ENCODE measurements at regions not wholly inside any gene's neighbourhood (a gene's known extent, or its start where the extent isn't known, plus 50 kb on each side); places are given as distances from the start of the nearest gene placed in this dataset.
"Not testable (repeated sequence)": the region's sequence is repeated elsewhere in the genome, so short reads cannot be mapped to it uniquely, and the experiment has no call there.

DNA sequence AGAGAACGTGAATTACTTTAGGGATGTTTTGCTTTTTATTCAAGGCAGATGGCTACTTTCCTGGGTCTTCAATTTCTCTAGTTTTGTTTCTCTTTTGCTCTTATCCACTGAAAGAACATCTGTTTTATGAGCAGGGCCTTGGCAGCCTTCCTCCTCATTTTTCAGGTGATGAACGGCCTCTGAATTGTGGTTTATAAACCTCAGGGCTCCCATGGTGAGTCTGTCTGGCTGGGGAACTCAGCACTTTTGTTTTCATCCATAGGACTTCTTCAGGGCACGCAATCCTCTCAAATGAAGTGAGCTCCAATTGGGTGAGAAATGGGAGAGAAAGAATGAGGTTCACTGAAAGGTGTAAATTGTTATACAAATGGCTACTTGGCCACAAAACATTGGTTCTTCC, 186.4 kb upstream of the ERCC4 start:
- no peaks in the 10 kb centered on the region for H4K20me1 ChIP-seq (ENCODE audit: insufficient read depth)
- TF ChIP-seq, protein P1, sequence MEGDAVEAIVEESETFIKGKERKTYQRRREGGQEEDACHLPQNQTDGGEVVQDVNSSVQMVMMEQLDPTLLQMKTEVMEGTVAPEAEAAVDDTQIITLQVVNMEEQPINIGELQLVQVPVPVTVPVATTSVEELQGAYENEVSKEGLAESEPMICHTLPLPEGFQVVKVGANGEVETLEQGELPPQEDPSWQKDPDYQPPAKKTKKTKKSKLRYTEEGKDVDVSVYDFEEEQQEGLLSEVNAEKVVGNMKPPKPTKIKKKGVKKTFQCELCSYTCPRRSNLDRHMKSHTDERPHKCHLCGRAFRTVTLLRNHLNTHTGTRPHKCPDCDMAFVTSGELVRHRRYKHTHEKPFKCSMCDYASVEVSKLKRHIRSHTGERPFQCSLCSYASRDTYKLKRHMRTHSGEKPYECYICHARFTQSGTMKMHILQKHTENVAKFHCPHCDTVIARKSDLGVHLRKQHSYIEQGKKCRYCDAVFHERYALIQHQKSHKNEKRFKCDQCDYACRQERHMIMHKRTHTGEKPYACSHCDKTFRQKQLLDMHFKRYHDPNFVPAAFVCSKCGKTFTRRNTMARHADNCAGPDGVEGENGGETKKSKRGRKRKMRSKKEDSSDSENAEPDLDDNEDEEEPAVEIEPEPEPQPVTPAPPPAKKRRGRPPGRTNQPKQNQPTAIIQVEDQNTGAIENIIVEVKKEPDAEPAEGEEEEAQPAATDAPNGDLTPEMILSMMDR (IDR thresholded peaks at IDR 0.05), result no peak
- H3F3A ChIP-seq (replicated peaks; ENCODE audit: insufficient read depth), result no peaks in the 10 kb centered on the region
- H3K79me2 ChIP-seq (ENCODE audit: insufficient read depth), result no peaks in the 10 kb centered on the region
- no peak for DNase-seq
- CTCF ChIA-PET, result no interaction called here
- H3K9me3 ChIP-seq, result no peaks in the 10 kb centered on the region
- H3K36me3 ChIP-seq (replicated peaks in 1 of 2; ENCODE audit: control insufficient read depth in 1 of 2, insufficient read depth in 2 of 2, low read length in 1 of 2), result no peaks in the 10 kb centered on the region
- WGBS (ENCODE audit: low lambda C conversion rate), result under 1% methylated on average over 3 of the region's 3 CpGs
- no peak overlapping the region for H3K27ac ChIP-seq (ENCODE audit: low read depth in 2 of 2, low read length in 1 of 2)
- no peak overlapping the region for H2AFZ ChIP-seq (ENCODE audit: low read depth)
- no peak overlapping the region for H3K9ac ChIP-seq
- no peaks in the 10 kb centered on the region for H3K9me2 ChIP-seq
- H3K4me2 ChIP-seq, result no peak overlapping the region
- no peaks in the 10 kb centered on the region for H3K4me1 ChIP-seq (ENCODE audit: control insufficient read depth in 1 of 2, insufficient read depth in 2 of 2, low read depth in 1 of 2, low read length in 1 of 2)
- POLR2A ChIA-PET, result no interaction called here
- H3K27me3 ChIP-seq (ENCODE audit: insufficient read depth), result no peaks in the 10 kb centered on the region
- H3K4me3 ChIP-seq (ENCODE audit: low read depth in 2 of 2, low read length in 1 of 2), result no peak overlapping the region

DNA sequence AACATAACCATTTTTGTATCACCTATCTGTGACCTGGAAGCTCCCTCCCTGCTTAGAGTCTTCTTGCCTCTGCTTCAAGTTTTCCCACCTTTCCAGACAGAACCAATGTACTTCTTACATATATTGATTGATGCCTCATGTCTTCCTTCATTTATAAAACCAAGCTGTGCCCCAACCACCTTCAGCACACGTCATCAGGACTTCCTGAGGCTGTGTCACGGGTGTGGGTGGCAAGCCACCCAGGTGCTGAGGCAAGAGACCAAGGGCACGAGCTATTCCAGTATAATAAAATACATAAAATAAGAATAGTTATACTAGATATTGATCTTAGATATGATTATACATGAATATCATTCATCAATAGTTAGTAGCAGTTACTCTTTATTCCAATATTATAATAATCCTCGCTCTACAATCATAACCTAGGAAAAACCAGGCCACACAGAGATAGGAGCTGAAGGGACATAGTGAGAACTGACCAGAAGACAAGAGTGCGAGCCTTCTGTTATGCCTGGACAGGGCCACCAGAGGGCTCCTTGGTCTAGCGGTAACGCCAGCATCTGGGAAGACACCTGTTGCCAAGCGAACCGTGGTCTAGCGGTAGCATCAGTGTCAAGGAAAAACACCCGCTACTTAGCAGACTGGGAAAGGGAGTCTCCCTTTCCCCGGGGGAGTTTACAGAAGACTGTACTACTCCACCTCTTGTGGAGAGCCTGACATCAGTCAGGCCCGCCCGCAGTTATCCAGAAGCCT, 180.2 kb upstream of the ERCC4 start:
- H3K27me3 ChIP-seq (ENCODE audit: insufficient read depth); H3K9me2 ChIP-seq; H3K4me2 ChIP-seq; H3K4me3 ChIP-seq (ENCODE audit: low read depth in 2 of 2, low read length in 1 of 2); H3K79me2 ChIP-seq (ENCODE audit: insufficient read depth); H3K9me3 ChIP-seq; H3F3A ChIP-seq (replicated peaks; ENCODE audit: insufficient read depth); H2AFZ ChIP-seq (ENCODE audit: low read depth); H4K20me1 ChIP-seq (ENCODE audit: insufficient read depth); DNase-seq; H3K36me3 ChIP-seq (replicated peaks in 1 of 2; ENCODE audit: control insufficient read depth in 1 of 2, insufficient read depth in 2 of 2, low read length in 1 of 2); POLR2A ChIA-PET; H3K4me1 ChIP-seq (ENCODE audit: control insufficient read depth in 1 of 2, insufficient read depth in 2 of 2, low read depth in 1 of 2, low read length in 1 of 2); H3K9ac ChIP-seq; H3K27ac ChIP-seq (ENCODE audit: low read depth in 2 of 2, low read length in 1 of 2): not testable (repeated sequence)
- 20% methylated on average over 10 of the region's 14 CpGs for WGBS (ENCODE audit: low lambda C conversion rate)
- CTCF ChIA-PET, result interaction anchor here (0.7 to 1.5 kb wide), 3 partner anchors 27 to 268 kb away, joined by 3 to 6 read pairs (median 3); no protein-coding TSS in a partner anchor

DNA sequence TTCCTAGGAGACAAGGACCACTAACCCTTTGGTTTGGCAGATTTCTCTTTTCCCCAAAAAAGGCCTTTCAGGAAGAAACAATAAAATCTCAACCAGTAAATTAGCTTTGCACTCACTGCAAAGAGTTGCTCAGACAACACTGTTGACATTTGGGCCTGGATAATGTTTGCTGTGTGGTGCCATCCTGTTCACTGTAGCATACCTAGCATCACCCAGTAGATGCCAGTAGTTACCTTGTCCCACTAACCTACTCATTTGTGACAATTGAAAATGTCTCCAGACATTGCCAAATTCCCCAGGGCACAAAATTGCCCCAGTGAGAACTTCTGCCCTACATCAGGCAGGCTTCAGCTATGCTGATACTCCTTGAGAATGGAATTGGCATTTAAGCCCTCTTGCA, 177.0 kb upstream of the ERCC4 start:
- H4K20me1 ChIP-seq (ENCODE audit: insufficient read depth), result no peaks in the 10 kb centered on the region
- H3K4me2 ChIP-seq, result no peak overlapping the region
- H3K9me2 ChIP-seq, result no peaks in the 10 kb centered on the region
- CTCF ChIA-PET, result interaction anchor here (1.5 kb wide), 1 partner anchor 24 kb away, joined by 3 read pairs; no protein-coding TSS in a partner anchor
- no peaks in the 10 kb centered on the region for H3F3A ChIP-seq (replicated peaks; ENCODE audit: insufficient read depth)
- POLR2A ChIA-PET, result no interaction called here
- no peak for DNase-seq
- no peak overlapping the region for H3K9ac ChIP-seq
- H3K27me3 ChIP-seq (ENCODE audit: insufficient read depth), result no peaks in the 10 kb centered on the region
- H3K4me1 ChIP-seq (ENCODE audit: control insufficient read depth in 1 of 2, insufficient read depth in 2 of 2, low read depth in 1 of 2, low read length in 1 of 2), result no peaks in the 10 kb centered on the region
- H3K4me3 ChIP-seq (ENCODE audit: low read depth in 2 of 2, low read length in 1 of 2), result no peak overlapping the region
- H3K9me3 ChIP-seq, result no peaks in the 10 kb centered on the region
- no peaks in the 10 kb centered on the region for H3K36me3 ChIP-seq (replicated peaks in 1 of 2; ENCODE audit: control insufficient read depth in 1 of 2, insufficient read depth in 2 of 2, low read length in 1 of 2)
- no peak overlapping the region for H3K27ac ChIP-seq (ENCODE audit: low read depth in 2 of 2, low read length in 1 of 2)
- H3K79me2 ChIP-seq (ENCODE audit: insufficient read depth), result no peaks in the 10 kb centered on the region
- no peak overlapping the region for H2AFZ ChIP-seq (ENCODE audit: low read depth)
- TF ChIP-seq, protein P2, sequence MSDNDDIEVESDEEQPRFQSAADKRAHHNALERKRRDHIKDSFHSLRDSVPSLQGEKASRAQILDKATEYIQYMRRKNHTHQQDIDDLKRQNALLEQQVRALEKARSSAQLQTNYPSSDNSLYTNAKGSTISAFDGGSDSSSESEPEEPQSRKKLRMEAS (IDR thresholded peaks at IDR 0.05; ENCODE audit: low read depth), result no peak
- TF ChIP-seq POLR2AphosphoS5 (IDR thresholded peaks at IDR 0.05; ENCODE audit: low read depth, low read length) (no peak), SMC3 (IDR thresholded peaks at IDR 0.05; ENCODE audit: low read depth, low read length) (no peak), FOXJ3 (CRISPR knock-in tag; IDR thresholded peaks at IDR 0.05) (no peak), EP300 (IDR thresholded peaks at IDR 0.05; ENCODE audit: borderline replicate concordance in 1 of 2, low read depth in 1 of 2, low read length in 1 of 2) (no peak), YY1 (IDR thresholded peaks at IDR 0.05; ENCODE audit: low read depth) (no peak), NRF1 (IDR thresholded peaks at IDR 0.05; ENCODE audit: low read depth, low read length) (no peak), GATA2 (CRISPR knock-in tag; IDR thresholded peaks at IDR 0.05) (no peak), EZH2phosphoT487 (IDR thresholded peaks at IDR 0.05; ENCODE audit: borderline replicate concordance, low read depth) (no peak)
- TF ChIP-seq, protein P3, sequence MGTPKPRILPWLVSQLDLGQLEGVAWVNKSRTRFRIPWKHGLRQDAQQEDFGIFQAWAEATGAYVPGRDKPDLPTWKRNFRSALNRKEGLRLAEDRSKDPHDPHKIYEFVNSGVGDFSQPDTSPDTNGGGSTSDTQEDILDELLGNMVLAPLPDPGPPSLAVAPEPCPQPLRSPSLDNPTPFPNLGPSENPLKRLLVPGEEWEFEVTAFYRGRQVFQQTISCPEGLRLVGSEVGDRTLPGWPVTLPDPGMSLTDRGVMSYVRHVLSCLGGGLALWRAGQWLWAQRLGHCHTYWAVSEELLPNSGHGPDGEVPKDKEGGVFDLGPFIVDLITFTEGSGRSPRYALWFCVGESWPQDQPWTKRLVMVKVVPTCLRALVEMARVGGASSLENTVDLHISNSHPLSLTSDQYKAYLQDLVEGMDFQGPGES (IDR thresholded peaks at IDR 0.05; ENCODE audit: low read depth, low read length), result no peak
- TF ChIP-seq, protein P4, sequence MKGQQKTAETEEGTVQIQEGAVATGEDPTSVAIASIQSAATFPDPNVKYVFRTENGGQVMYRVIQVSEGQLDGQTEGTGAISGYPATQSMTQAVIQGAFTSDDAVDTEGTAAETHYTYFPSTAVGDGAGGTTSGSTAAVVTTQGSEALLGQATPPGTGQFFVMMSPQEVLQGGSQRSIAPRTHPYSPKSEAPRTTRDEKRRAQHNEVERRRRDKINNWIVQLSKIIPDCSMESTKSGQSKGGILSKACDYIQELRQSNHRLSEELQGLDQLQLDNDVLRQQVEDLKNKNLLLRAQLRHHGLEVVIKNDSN (IDR thresholded peaks at IDR 0.05; ENCODE audit: borderline replicate concordance, low read depth), result no peak
- TF ChIP-seq, protein P5, sequence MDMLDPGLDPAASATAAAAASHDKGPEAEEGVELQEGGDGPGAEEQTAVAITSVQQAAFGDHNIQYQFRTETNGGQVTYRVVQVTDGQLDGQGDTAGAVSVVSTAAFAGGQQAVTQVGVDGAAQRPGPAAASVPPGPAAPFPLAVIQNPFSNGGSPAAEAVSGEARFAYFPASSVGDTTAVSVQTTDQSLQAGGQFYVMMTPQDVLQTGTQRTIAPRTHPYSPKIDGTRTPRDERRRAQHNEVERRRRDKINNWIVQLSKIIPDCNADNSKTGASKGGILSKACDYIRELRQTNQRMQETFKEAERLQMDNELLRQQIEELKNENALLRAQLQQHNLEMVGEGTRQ (IDR thresholded peaks at IDR 0.05; ENCODE audit: borderline replicate concordance, low read depth, low read length), result no peak

Measured in SK-N-SH (cell line).